Spleen (tissue), 11 donors: ENCODE measurements at regions not wholly inside any gene's neighbourhood (a gene's known extent, or its start where the extent isn't known, plus 50 kb on each side); places are given as distances from the start of the nearest gene placed in this dataset.
A peak's percentile ranks its signal among the peaks of the same experiment; 100 is the strongest.

ENCODE experiments used
- DNase-seq: peaks from one replicate; pipeline ENCODE4 v3.0.0-alpha.2; 2020
- H3K27ac ChIP-seq, 8 donors: fragments of 200-600 bp; sonication (generic) in 7 of 8; 1 replicate in 4 of 8; 2 replicates in 4 of 8; pipeline versions ENCODE4 v1.5.0 to v1.8.0; 2016 to 2021; ENCODE audit warnings: inconsistent platforms in 4 of 8, mild to moderate bottlenecking in 4 of 8, moderate library complexity in 1 of 8
- H3K27me3 ChIP-seq, 7 donors: fragments of 200-600 bp; sonication (generic) in 6 of 7; replicated peaks in 1 of 7; 1 replicate in 4 of 7; 2 replicates in 3 of 7; pipeline versions ENCODE4 v1.5.0 to v1.8.0; 2016 to 2021; ENCODE audit warnings: inconsistent platforms in 3 of 7, mild to moderate bottlenecking in 1 of 7
- H3K36me3 ChIP-seq, 6 donors: fragments of 200-600 bp; sonication (generic) in 5 of 6; 1 replicate in 4 of 6; 2 replicates in 2 of 6; pipeline versions ENCODE4 v1.5.0 to v1.8.0; 2016 to 2021; ENCODE audit warnings: inconsistent platforms in 2 of 6
- H3K4me1 ChIP-seq, 6 donors: fragments of 200-600 bp; sonication (generic) in 5 of 6; 1 replicate in 3 of 6; 2 replicates in 3 of 6; pipeline versions ENCODE4 v1.5.0 to v1.8.0; 2016 to 2021; ENCODE audit warnings: inconsistent platforms in 3 of 6
- H3K4me3 ChIP-seq, 8 donors: fragments of 200-600 bp; sonication (generic) in 7 of 8; 1 replicate in 4 of 8; 2 replicates in 4 of 8; pipeline versions ENCODE4 v1.5.0 to v1.8.0; 2016 to 2021; ENCODE audit warnings: inconsistent platforms in 4 of 8, mild to moderate bottlenecking in 4 of 8, moderate library complexity in 2 of 8
- H3K9me3 ChIP-seq, 8 donors: fragments of 200-600 bp; sonication (generic) in 7 of 8; 1 replicate in 4 of 8; 2 replicates in 4 of 8; pipeline versions ENCODE4 v1.5.0 to v1.8.0; 2016 to 2021; ENCODE audit warnings: inconsistent platforms in 4 of 8
- CTCF ChIP-seq, 11 experiments: fragments of 200-600 bp in 7 of 11; fragments of 450-650 bp in 4 of 11; sonication (generic) in 4 of 11; IDR thresholded peaks in 8 of 11; conservative IDR thresholded peaks in 3 of 11; 1 replicate in 7 of 11; 2 replicates in 4 of 11; pipeline versions ENCODE4 v1.4.0 to v1.8.0; 2016 to 2021; ENCODE audit warnings: antibody characterized with exemption in 11 of 11, inconsistent platforms in 4 of 11, mild to moderate bottlenecking in 1 of 11
- POLR2A ChIP-seq, 3 donors: fragments of 450-650 bp; IDR thresholded peaks; one replicate each; pipeline ENCODE4 v1.5.1; 2017; ENCODE audit warnings: antibody characterized with exemption in 3 of 3, mild to moderate bottlenecking in 1 of 3
- POLR2AphosphoS5 ChIP-seq, 3 donors: sonication (generic); formaldehyde crosslinking; IDR thresholded peaks; one replicate each; pipeline ENCODE4 v1.5.1; 2017; ENCODE audit warnings: antibody characterized with exemption in 3 of 3
- WGBS, 5 donors: extraction: QIAGEN DNeasy Blood & Tissue Kit in 3 of 5; methylation state at CpG; one replicate each; pipeline versions ENCODE4 v1.1.5 to v1.1.7; 2013 to 2018; 5-methylcytosine and 5-hydroxymethylcytosine counted together
- intact Hi-C: fragments of 100-400 bp; cut with DNase I; formaldehyde crosslinking; loops from one replicate; pipeline ENCODE4 v1.15.0; 2023; ENCODE audit warnings: low total_unique reads
- donor health status: healthy with polysubstance abuse.
- donor health status: DM: no; HTN: no; CAD: no; lungs with moderate emphysema.
- donor health status: DM: no; HTN: no; CAD: no.
- donor health status: Bipolar disorder and iron deficiency.
- donor health status: healthy.
- donor health status: DM: no; HTN: no; CAD: no.
- donor health status: DM: yes; HTN: yes; CAD: no.

- Histone ChIP-seq H3K27ac (no peak overlapping the region), H3K9me3 (no peaks in the 10 kb centered on the region), H3K4me1 (peaks cover 0 to 63% (median 28%) of the 10 kb centered on the region in 6 donors), H3K36me3 (no peaks in the 10 kb centered on the region), H3K27me3 (peaks cover 0 to 9% (median 0%) of the 10 kb centered on the region in 7 donors), H3K4me3 (no peak overlapping the region)
- no peak for DNase-seq
- intact Hi-C loops = no loop called here
- 85 to 93% (median 91%) methylated on average over 10 of the region's 10 CpGs for WGBS, 5 donors
- TF ChIP-seq POLR2AphosphoS5 (IDR thresholded peaks at IDR 0.05) (no peak), CTCF (IDR thresholded peaks at IDR 0.05 in 8 of 11, conservative IDR thresholded peaks at IDR 0.05 in 3 of 11) (no peak), POLR2A (IDR thresholded peaks at IDR 0.05) (no peak)
Measured at GRCh38 chr16:85371948-85372347, 241.2 kb upstream of the GSE1 start.

GRCh38 chr16:85372627-85373372 is 240.3 kb upstream of the GSE1 start:
- Histone ChIP-seq H3K27me3 (peaks cover 0 to 17% (median 0%) of the 10 kb centered on the region in 7 donors), H3K27ac (no peak overlapping the region), H3K36me3 (no peaks in the 10 kb centered on the region), H3K4me1 (peaks cover 0 to 71% (median 32%) of the 10 kb centered on the region in 6 donors), H3K4me3 (no peak overlapping the region), H3K9me3 (no peaks in the 10 kb centered on the region)
- no peak for DNase-seq
- 51 to 67% (median 57%) methylated on average over 13 to 15 of the region's 15 CpGs for WGBS, 5 donors
- intact Hi-C loops = no loop called here
- TF ChIP-seq POLR2A (IDR thresholded peaks at IDR 0.05) (no peak), POLR2AphosphoS5 (IDR thresholded peaks at IDR 0.05) (no peak), CTCF (IDR thresholded peaks at IDR 0.05 in 8 of 11, conservative IDR thresholded peaks at IDR 0.05 in 3 of 11) (no peak)

GRCh38 chr16:85373741-85374570 is 239.2 kb upstream of the GSE1 start:
- TF ChIP-seq POLR2AphosphoS5 (IDR thresholded peaks at IDR 0.05) = no peak
- no peak for TF ChIP-seq POLR2A (IDR thresholded peaks at IDR 0.05)
- TF ChIP-seq CTCF (IDR thresholded peaks at IDR 0.05 in 8 of 11, conservative IDR thresholded peaks at IDR 0.05 in 3 of 11) = no peak
- peaks cover 0 to 28% (median 0%) of the 10 kb centered on the region in 7 donors for H3K27me3 ChIP-seq
- H3K36me3 ChIP-seq = no peaks in the 10 kb centered on the region
- peaks cover 0 to 72% (median 37%) of the 10 kb centered on the region in 6 donors for H3K4me1 ChIP-seq
- no peak overlapping the region for H3K27ac ChIP-seq
- intact Hi-C loops = no loop called here
- H3K9me3 ChIP-seq = no peaks in the 10 kb centered on the region
- 83 to 92% (median 89%) methylated on average over 36 to 41 of the region's 41 CpGs for WGBS, 5 donors
- no peak for DNase-seq
- no peak overlapping the region for H3K4me3 ChIP-seq

GRCh38 chr16:85374571-85374872 is 238.6 kb upstream of the GSE1 start:
- H3K4me3 ChIP-seq = no peak overlapping the region
- intact Hi-C loops = no loop called here
- peaks cover 0 to 33% (median 0%) of the 10 kb centered on the region in 7 donors for H3K27me3 ChIP-seq
- TF ChIP-seq POLR2AphosphoS5 (IDR thresholded peaks at IDR 0.05) (peak in 1 of 3 donors; percentile 13), POLR2A (IDR thresholded peaks at IDR 0.05) (no peak), CTCF (IDR thresholded peaks at IDR 0.05 in 8 of 11, conservative IDR thresholded peaks at IDR 0.05 in 3 of 11) (no peak)
- 66 to 90% (median 74%) methylated on average over 3 to 10 of the region's 10 CpGs for WGBS, 5 donors
- DNase-seq = no peak
- H3K36me3 ChIP-seq = no peaks in the 10 kb centered on the region
- H3K27ac ChIP-seq = no peak overlapping the region
- H3K4me1 ChIP-seq = peaks cover 0 to 77% (median 39%) of the 10 kb centered on the region in 6 donors
- H3K9me3 ChIP-seq = no peaks in the 10 kb centered on the region
